ENCODE measurements at regions not wholly inside any gene's neighbourhood (a gene's known extent, or its start where the extent isn't known, plus 50 kb on each side); places are given as distances from the start of the nearest gene placed in this dataset.

DNA sequence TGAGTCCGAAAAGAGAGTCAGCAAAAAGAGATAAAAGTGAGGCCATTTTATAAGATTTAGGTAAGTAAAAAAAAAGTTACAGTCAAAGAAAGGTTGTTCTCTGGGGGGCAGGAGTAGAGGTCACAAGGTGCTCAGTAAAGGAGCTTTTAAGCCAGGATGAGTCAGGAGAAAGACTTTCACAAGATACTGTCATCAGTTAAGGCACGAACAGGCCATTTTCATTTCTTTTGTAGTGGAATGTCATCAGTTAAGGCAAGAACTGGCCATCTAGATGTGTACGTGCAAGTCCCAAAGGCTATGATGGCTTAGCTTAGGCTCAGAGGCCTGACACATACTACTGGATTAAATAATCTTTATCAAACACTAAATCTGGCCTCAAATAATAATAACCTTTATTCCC, 1207.3 kb upstream of the FAM98A start:
- H3K4me3 ChIP-seq (ENCODE audit: extremely low read depth in 1 of 4, insufficient read depth in 2 of 4, low read depth in 3 of 4, low read length in 4 of 4), result no peak overlapping the region
- H3K27me3 ChIP-seq (replicated peaks in 1 of 4; ENCODE audit: control insufficient read depth in 3 of 4, extremely low read depth in 1 of 4, insufficient read depth in 3 of 4, low read length in 3 of 4), result no peaks in the 10 kb centered on the region
- H3K36me3 ChIP-seq (ENCODE audit: control insufficient read depth in 2 of 4, insufficient read depth in 4 of 4, low read length in 3 of 4), result no peaks in the 10 kb centered on the region
- no peak overlapping the region for H3K4ac ChIP-seq (replicated peaks; ENCODE audit: insufficient read length, low read depth, low read length)
- H3K23ac ChIP-seq (ENCODE audit: insufficient read length), result no peak overlapping the region
- H4K91ac ChIP-seq (replicated peaks; ENCODE audit: insufficient read length, low read length), result no peak overlapping the region
- H4K20me1 ChIP-seq (replicated peaks in 1 of 2; ENCODE audit: control insufficient read depth in 1 of 2, insufficient read depth in 2 of 2, low read length in 2 of 2), result no peaks in the 10 kb centered on the region
- no peaks in the 10 kb centered on the region for H3K79me2 ChIP-seq (ENCODE audit: control insufficient read depth in 1 of 2, insufficient read depth in 2 of 2, low read length in 2 of 2)
- ChIA-PET POLR2A (ENCODE audit: partially characterized antibody) (no interaction called here), CTCF (ENCODE audit: partially characterized antibody) (no interaction called here)
- H3K14ac ChIP-seq (ENCODE audit: insufficient read length), result no peak overlapping the region
- H2BK20ac ChIP-seq (ENCODE audit: low read length), result no peak overlapping the region
- H4K5ac ChIP-seq (ENCODE audit: insufficient read length, low read depth, low read length), result no peak overlapping the region
- no peaks in the 10 kb centered on the region for H3K23me2 ChIP-seq (ENCODE audit: low read depth, low read length)
- no peak overlapping the region for H2BK12ac ChIP-seq (ENCODE audit: low read depth, low read length)
- no peak overlapping the region for H3K18ac ChIP-seq (ENCODE audit: extremely low read depth, low read length)
- H3K27ac ChIP-seq (ENCODE audit: low read depth, low read length), result no peak overlapping the region
- H4K8ac ChIP-seq (ENCODE audit: extremely low read depth, insufficient read depth, low read length), result no peak overlapping the region
- no peak overlapping the region for H2BK5ac ChIP-seq (ENCODE audit: low read depth, low read length)
- no peak overlapping the region for H2BK120ac ChIP-seq (replicated peaks; ENCODE audit: low read depth, low read length)
- no peaks in the 10 kb centered on the region for H3K9me3 ChIP-seq (ENCODE audit: insufficient read depth in 2 of 2, low read depth in 1 of 2, low read length in 1 of 2)
- no peak overlapping the region for H3K4me2 ChIP-seq (ENCODE audit: insufficient read depth in 1 of 2, low read depth in 2 of 2, low read length in 2 of 2)
- no peak for FAIRE-seq
- 80% methylated on average over 3 of the region's 3 CpGs; no CpG with 5 or more reads in 1 of the 2 experiments for WGBS, 2 experiments (ENCODE audit: extremely low coverage in 1 of 2, insufficient coverage in 1 of 2, insufficient read length in 1 of 2, insufficient replicate concordance in 2 of 2, low coverage in 1 of 2, low lambda C conversion rate in 2 of 2, missing lambda C conversion rate in 1 of 2)
- H3K56ac ChIP-seq (replicated peaks; ENCODE audit: insufficient read length, low read depth, low read length), result no peak overlapping the region
- no peak for TF ChIP-seq HDAC2 (IDR thresholded peaks at IDR 0.05; ENCODE audit: borderline replicate concordance in 1 of 2, low read depth in 2 of 2, low read length in 2 of 2)
- TF ChIP-seq POLR2A (IDR thresholded peaks at IDR 0.05; ENCODE audit: control extremely low read depth in 1 of 2, low read depth in 2 of 2, low read length in 2 of 2), result no peak
- TF ChIP-seq KDM1A (IDR thresholded peaks at IDR 0.05; ENCODE audit: borderline replicate concordance, low read length), result no peak
- no peak for TF ChIP-seq NRF1 (IDR thresholded peaks at IDR 0.05; ENCODE audit: low read depth, low read length)
- TF ChIP-seq GTF2F1 (IDR thresholded peaks at IDR 0.05; ENCODE audit: borderline replicate concordance, low read depth, low read length), result no peak
- no peak for TF ChIP-seq RAD21 (IDR thresholded peaks at IDR 0.05 in 1 of 2, conservative IDR thresholded peaks at IDR 0.05 in 1 of 2; ENCODE audit: low read depth in 2 of 2, low read length in 2 of 2)
- no peak for TF ChIP-seq CREB1 (IDR thresholded peaks at IDR 0.05)
- no peak for TF ChIP-seq CBX5 (IDR thresholded peaks at IDR 0.05; ENCODE audit: low read depth, low read length)
- H3K9ac ChIP-seq (replicated peaks in 1 of 4; ENCODE audit: extremely low read depth in 1 of 4, low read depth in 3 of 4, low read length in 3 of 4), result no peak overlapping the region
- no peak overlapping the region for H2AK5ac ChIP-seq (ENCODE audit: low read depth, low read length)
- H2AFZ ChIP-seq (ENCODE audit: low read length), result no peak overlapping the region
- no peak for DNase-seq (ENCODE audit: low read depth in 1 of 2, low spot score in 2 of 2)
- H2BK15ac ChIP-seq (ENCODE audit: low read length), result no peak overlapping the region
- no peaks in the 10 kb centered on the region for H3K4me1 ChIP-seq (replicated peaks in 1 of 4; ENCODE audit: control insufficient read depth in 3 of 4, insufficient read depth in 4 of 4, low read length in 3 of 4)
- no peaks in the 10 kb centered on the region for H3K79me1 ChIP-seq (ENCODE audit: low read depth, low read length)

Measured in H1 (cell line).